ENCODE measurements at regions not wholly inside any gene's neighbourhood (a gene's known extent, or its start where the extent isn't known, plus 50 kb on each side); places are given as distances from the start of the nearest gene placed in this dataset.

GRCh38 chr1:181142096-181142958, 53.8 kb downstream of the IER5 start:
- DNase-seq (ENCODE audit: low spot score in 2 of 2) (peak; percentile 91 to 95), ATAC-seq (ENCODE audit: low read depth) (peak; percentile 95)
- no peaks in the 10 kb centered on the region for H3K9me3 Mint-ChIP-seq
- no peaks in the 10 kb centered on the region for H3K36me3 Mint-ChIP-seq
- H3K27me3 Mint-ChIP-seq = no peaks in the 10 kb centered on the region
- H3K4me1 Mint-ChIP-seq = peaks cover 37% of the 10 kb centered on the region
- peak overlapping the region; percentile 50 for H3K4me3 Mint-ChIP-seq
- H3K27ac Mint-ChIP-seq = no peak overlapping the region

GRCh38 chr1:181143102-181143859, 54.8 kb downstream of the IER5 start:
- Mint-ChIP-seq H3K27me3 (no peaks in the 10 kb centered on the region), H3K27ac (no peak overlapping the region), H3K4me3 (no peak overlapping the region), H3K4me1 (peaks cover 34% of the 10 kb centered on the region), H3K9me3 (no peaks in the 10 kb centered on the region), H3K36me3 (no peaks in the 10 kb centered on the region)
- DNase-seq (ENCODE audit: low spot score in 2 of 2) (no peak), ATAC-seq (ENCODE audit: low read depth) (no peak)

GRCh38 chr1:181144238-181144637, 55.7 kb downstream of the IER5 start:
- H3K27ac Mint-ChIP-seq = no peak overlapping the region
- DNase-seq (ENCODE audit: low spot score in 2 of 2) (no peak), ATAC-seq (ENCODE audit: low read depth) (no peak)
- no peaks in the 10 kb centered on the region for H3K27me3 Mint-ChIP-seq
- no peaks in the 10 kb centered on the region for H3K9me3 Mint-ChIP-seq
- no peaks in the 10 kb centered on the region for H3K36me3 Mint-ChIP-seq
- no peak overlapping the region for H3K4me3 Mint-ChIP-seq
- H3K4me1 Mint-ChIP-seq = peaks cover 36% of the 10 kb centered on the region

- no peaks in the 10 kb centered on the region for H3K27me3 Mint-ChIP-seq
- peaks cover 32% of the 10 kb centered on the region for H3K4me1 Mint-ChIP-seq
- H3K9me3 Mint-ChIP-seq = no peaks in the 10 kb centered on the region
- DNase-seq (ENCODE audit: low spot score in 2 of 2) (no peak), ATAC-seq (ENCODE audit: low read depth) (no peak)
- no peak overlapping the region for H3K4me3 Mint-ChIP-seq
- H3K27ac Mint-ChIP-seq = no peak overlapping the region
- H3K36me3 Mint-ChIP-seq = no peaks in the 10 kb centered on the region
Observed at GRCh38 chr1:181148636-181149035, 60.1 kb downstream of the IER5 start.

DNA sequence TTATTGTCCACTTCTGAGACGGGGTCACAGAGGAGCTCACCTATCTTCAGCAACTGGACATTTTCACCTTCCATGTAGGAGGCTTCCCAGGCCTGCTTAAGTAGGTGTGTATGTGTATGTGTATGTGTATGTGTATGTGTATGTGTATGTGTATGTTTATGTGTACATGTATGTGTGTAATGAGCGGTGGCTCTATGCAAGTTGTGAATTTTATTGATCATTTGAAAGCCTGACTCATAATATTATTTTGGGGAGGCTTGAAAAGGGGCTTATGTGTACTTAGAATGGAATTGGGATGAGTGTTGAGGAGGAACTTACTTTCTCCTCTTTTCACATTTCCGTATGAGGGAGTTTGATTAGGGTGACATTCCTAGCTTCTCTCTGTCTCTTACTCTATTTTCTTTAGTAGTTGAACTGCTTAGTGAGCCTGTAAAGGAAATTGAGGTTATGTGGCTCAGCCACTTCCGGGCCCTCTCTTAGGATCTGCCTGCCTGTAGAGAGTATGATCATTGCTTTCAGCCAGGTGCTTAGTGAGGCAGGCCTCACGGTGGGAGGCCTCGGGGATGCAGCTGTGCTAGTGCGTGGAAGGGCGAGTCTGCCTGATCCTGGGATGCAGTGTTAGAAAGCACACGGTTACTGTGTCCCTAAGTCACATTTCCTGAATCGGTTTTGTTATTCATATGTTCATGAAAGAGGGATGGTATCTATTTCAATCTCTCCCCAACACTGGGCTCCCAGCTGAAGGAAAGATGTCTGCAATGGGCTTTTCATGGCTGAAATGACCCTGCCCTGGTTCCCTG, 61.0 kb downstream of the IER5 start:
- Mint-ChIP-seq H3K27ac (peak overlapping the region; percentile 68), H3K9me3 (no peaks in the 10 kb centered on the region), H3K4me3 (peak overlapping the region; percentile 49), H3K27me3 (no peaks in the 10 kb centered on the region), H3K4me1 (peaks cover 32% of the 10 kb centered on the region), H3K36me3 (no peaks in the 10 kb centered on the region)
- DNase-seq (ENCODE audit: low spot score in 2 of 2) (peak; percentile 40 to 61), ATAC-seq (ENCODE audit: low read depth) (peak; percentile 91)

GRCh38 chr1:181150273-181150672, 61.8 kb downstream of the IER5 start:
- H3K36me3 Mint-ChIP-seq = no peaks in the 10 kb centered on the region
- DNase-seq (ENCODE audit: low spot score in 2 of 2) = no peak
- H3K4me3 Mint-ChIP-seq = no peak overlapping the region
- peaks cover 32% of the 10 kb centered on the region for H3K4me1 Mint-ChIP-seq
- no peaks in the 10 kb centered on the region for H3K27me3 Mint-ChIP-seq
- H3K9me3 Mint-ChIP-seq = no peaks in the 10 kb centered on the region
- no peak overlapping the region for H3K27ac Mint-ChIP-seq
- no peak for ATAC-seq (ENCODE audit: low read depth)

GRCh38 chr1:181150842-181151241, 62.3 kb downstream of the IER5 start:
- H3K4me1 Mint-ChIP-seq = peaks cover 32% of the 10 kb centered on the region

DNA sequence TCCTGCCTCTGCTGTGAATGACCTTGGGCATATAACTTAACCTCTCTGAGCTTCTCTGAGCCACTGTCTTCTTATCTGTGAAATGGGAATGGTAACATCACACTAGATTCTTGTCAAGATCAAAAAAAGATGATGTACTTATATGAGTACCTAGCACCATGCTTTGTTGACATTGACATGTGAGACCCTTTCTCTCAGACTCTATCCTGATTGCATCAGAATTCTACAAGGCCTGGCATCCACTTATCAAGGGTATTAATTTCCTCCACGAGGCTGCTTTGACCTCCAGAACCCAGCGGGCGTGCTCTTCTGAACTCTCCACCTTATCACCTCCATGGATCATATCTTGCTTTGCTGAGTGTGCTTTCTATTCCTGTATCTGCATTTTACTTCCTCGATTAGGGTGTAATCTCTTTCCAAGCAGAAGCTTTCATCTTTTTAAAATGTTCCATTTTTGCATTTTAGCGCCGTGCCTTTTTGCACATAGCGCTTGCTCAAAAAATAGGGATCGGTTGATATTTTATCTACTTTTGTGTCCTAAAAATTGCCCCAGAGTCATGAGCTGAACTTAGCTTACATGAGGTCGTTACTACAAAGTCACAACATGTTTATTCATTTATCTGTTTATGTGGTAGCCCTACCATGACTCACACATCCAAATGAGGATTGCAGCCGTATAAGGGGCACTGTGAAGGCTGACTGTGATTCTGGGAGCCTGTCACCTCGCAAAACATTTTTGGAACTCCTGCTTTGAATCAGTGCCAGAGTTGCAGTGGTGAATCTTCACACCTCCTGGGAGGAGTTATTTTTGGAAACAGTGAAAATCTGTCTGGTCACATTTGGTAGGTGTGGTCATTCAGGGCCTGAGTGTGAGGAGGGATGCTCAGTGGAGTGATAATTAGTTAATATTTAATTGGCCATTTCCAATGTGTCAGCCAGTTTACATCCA, 63.2 kb downstream of the IER5 start:
- ATAC-seq (ENCODE audit: low read depth) (no peak), DNase-seq (ENCODE audit: low spot score in 2 of 2) (no peak)
- no peak overlapping the region for H3K27ac Mint-ChIP-seq

More at GRCh38 chr1:181150842-181151241, 62.3 kb downstream of the IER5 start:
- Mint-ChIP-seq H3K4me3 (no peak overlapping the region), H3K36me3 (no peaks in the 10 kb centered on the region), H3K27me3 (no peaks in the 10 kb centered on the region), H3K9me3 (no peaks in the 10 kb centered on the region), H3K27ac (no peak overlapping the region)
- no peak for DNase-seq (ENCODE audit: low spot score in 2 of 2)
- no peak for ATAC-seq (ENCODE audit: low read depth)

GRCh38 chr1:181152892-181153633, 64.6 kb downstream of the IER5 start:
- H3K36me3 Mint-ChIP-seq = no peaks in the 10 kb centered on the region
- ATAC-seq (ENCODE audit: low read depth) (peak; percentile 80), DNase-seq (ENCODE audit: low spot score in 2 of 2) (peak; percentile 42 to 55)
- no peaks in the 10 kb centered on the region for H3K9me3 Mint-ChIP-seq
- peak overlapping the region; percentile 45 for H3K27ac Mint-ChIP-seq
- H3K4me3 Mint-ChIP-seq = peak overlapping the region; percentile 72
- peaks cover 28% of the 10 kb centered on the region for H3K4me1 Mint-ChIP-seq
- H3K27me3 Mint-ChIP-seq = no peaks in the 10 kb centered on the region

More for the DNA sequence above, 63.2 kb downstream of the IER5 start:
- Mint-ChIP-seq H3K27me3 (no peaks in the 10 kb centered on the region), H3K36me3 (no peaks in the 10 kb centered on the region), H3K4me1 (peaks cover 32% of the 10 kb centered on the region), H3K4me3 (no peak overlapping the region), H3K9me3 (no peaks in the 10 kb centered on the region)

DNA sequence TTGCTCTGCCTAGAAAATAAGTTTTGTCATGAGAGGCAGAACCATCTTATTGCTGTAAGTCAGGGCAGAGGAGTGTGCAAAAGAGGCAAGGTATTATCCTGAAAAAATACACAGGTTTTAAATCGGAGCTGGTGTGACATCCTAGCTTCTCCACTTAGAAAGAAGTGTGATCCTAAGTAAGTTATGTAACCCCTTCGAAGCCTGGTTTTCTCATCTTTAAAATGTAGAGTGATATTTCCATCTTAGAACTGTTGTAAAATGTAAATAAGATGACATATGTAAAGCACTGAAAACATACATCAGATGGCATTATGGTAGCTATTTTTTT, 65.1 kb downstream of the IER5 start:
- DNase-seq (ENCODE audit: low spot score in 2 of 2) (no peak), ATAC-seq (ENCODE audit: low read depth) (no peak)
- Mint-ChIP-seq H3K36me3 (no peaks in the 10 kb centered on the region), H3K27ac (no peak overlapping the region), H3K9me3 (no peaks in the 10 kb centered on the region), H3K4me1 (peaks cover 26% of the 10 kb centered on the region), H3K4me3 (peak overlapping the region; percentile 53), H3K27me3 (no peaks in the 10 kb centered on the region)

- no peaks in the 10 kb centered on the region for H3K27me3 Mint-ChIP-seq
- no peaks in the 10 kb centered on the region for H3K36me3 Mint-ChIP-seq
- no peak overlapping the region for H3K27ac Mint-ChIP-seq
- peaks cover 19% of the 10 kb centered on the region for H3K4me1 Mint-ChIP-seq
- no peak for ATAC-seq (ENCODE audit: low read depth)
- no peaks in the 10 kb centered on the region for H3K9me3 Mint-ChIP-seq
- no peak overlapping the region for H3K4me3 Mint-ChIP-seq
- DNase-seq (ENCODE audit: low spot score in 2 of 2) = no peak
Observed at GRCh38 chr1:181155339-181155738, 66.8 kb downstream of the IER5 start.

DNA sequence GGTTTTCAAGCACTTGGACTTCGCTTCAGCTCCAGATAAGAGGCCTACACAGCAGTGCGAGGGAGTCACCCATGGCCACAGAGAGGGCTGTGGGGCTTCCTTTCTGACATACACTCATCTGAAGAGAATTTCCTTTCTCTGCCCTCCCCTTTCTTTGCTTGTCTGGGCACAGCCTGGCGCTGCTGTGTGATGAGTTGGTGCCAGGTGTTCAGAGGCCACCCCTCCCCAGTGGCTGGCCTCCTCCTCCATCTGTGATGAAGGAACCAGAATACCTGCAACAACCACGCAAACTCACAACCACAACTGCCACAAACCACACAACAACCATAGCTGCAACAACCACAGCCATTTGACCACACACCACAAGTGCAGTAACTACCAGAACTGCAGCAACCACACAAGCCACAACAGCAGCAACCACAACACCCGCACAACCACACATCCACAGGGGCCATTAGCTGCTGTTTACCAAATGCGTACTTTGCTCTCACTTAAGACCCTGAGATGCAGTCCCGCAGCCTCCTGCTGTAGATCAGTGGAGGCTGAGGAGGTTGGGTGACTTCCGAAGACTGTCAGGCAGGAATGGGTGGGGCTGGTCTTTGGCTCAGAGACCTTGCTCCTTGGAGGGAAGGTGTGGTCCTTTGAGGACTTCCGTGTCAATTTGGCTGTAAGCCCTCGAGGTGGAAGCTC, 71.1 kb downstream of the IER5 start:
- no peak for DNase-seq (ENCODE audit: low spot score in 2 of 2)
- H3K27me3 Mint-ChIP-seq = no peaks in the 10 kb centered on the region
- peaks cover 10% of the 10 kb centered on the region for H3K9me3 Mint-ChIP-seq
- ATAC-seq (ENCODE audit: low read depth) = peak; percentile 42
- H3K27ac Mint-ChIP-seq = no peak overlapping the region
- no peak overlapping the region for H3K4me3 Mint-ChIP-seq
- H3K4me1 Mint-ChIP-seq = peaks cover 7% of the 10 kb centered on the region
- H3K36me3 Mint-ChIP-seq = peaks cover 3% of the 10 kb centered on the region

All from memory B cell (primary cell).